ENCODE measurements at regions not wholly inside any gene's neighbourhood (a gene's known extent, or its start where the extent isn't known, plus 50 kb on each side); places are given as distances from the start of the nearest gene placed in this dataset.

- WGBS, 3 donors, result 90 to 94% (median 93%) methylated on average over 7 of the region's 7 CpGs
- no peak for FAIRE-seq
- Histone ChIP-seq H3K27ac (ENCODE audit: low read depth in 1 of 3, low read length in 2 of 3) (no peak overlapping the region), H3K36me3 (ENCODE audit: control insufficient read depth in 3 of 3, insufficient read depth in 2 of 3, low read depth in 1 of 3, low read length in 3 of 3) (no peaks in the 10 kb centered on the region), H3K9me3 (ENCODE audit: control insufficient read depth in 2 of 2, insufficient read depth in 1 of 2, low read depth in 1 of 2, low read length in 1 of 2) (no peaks in the 10 kb centered on the region), H3K4me3 (ENCODE audit: low read depth in 1 of 3, low read length in 3 of 3) (no peak overlapping the region), H3K27me3 (ENCODE audit: control insufficient read depth in 3 of 3, insufficient read depth in 3 of 3, low read length in 3 of 3) (peaks cover 0 to 2% (median 0%) of the 10 kb centered on the region in 3 donors), H3K4me1 (ENCODE audit: control insufficient read depth in 3 of 3, insufficient read depth in 2 of 3, low read depth in 1 of 3, low read length in 2 of 3) (peaks cover 0 to 42% (median 3%) of the 10 kb centered on the region in 3 donors)
- DNase-seq, result no peak
Observed at GRCh38 chr2:239462191-239462515, 61.3 kb upstream of the HDAC4 start.

GRCh38 chr2:239461291-239462190, 60.7 kb upstream of the HDAC4 start:
- Histone ChIP-seq H3K4me1 (ENCODE audit: control insufficient read depth in 3 of 3, insufficient read depth in 2 of 3, low read depth in 1 of 3, low read length in 2 of 3) (peaks cover 0 to 41% (median 3%) of the 10 kb centered on the region in 3 donors), H3K9me3 (ENCODE audit: control insufficient read depth in 2 of 2, insufficient read depth in 1 of 2, low read depth in 1 of 2, low read length in 1 of 2) (no peaks in the 10 kb centered on the region), H3K27ac (ENCODE audit: low read depth in 1 of 3, low read length in 2 of 3) (no peak overlapping the region), H3K4me3 (ENCODE audit: low read depth in 1 of 3, low read length in 3 of 3) (no peak overlapping the region), H3K36me3 (ENCODE audit: control insufficient read depth in 3 of 3, insufficient read depth in 2 of 3, low read depth in 1 of 3, low read length in 3 of 3) (no peaks in the 10 kb centered on the region), H3K27me3 (ENCODE audit: control insufficient read depth in 3 of 3, insufficient read depth in 3 of 3, low read length in 3 of 3) (peaks cover 0 to 2% (median 0%) of the 10 kb centered on the region in 3 donors)
- DNase-seq (peak; percentile 60 to 72), FAIRE-seq (no peak)
- 44 to 70% (median 55%) methylated on average over 19 of the region's 19 CpGs for WGBS, 3 donors

GRCh38 chr2:239460780-239461179, 60.0 kb upstream of the HDAC4 start:
- no peak for FAIRE-seq

GRCh38 chr2:239459606-239460005, 58.8 kb upstream of the HDAC4 start:
- Histone ChIP-seq H3K9me3 (ENCODE audit: control insufficient read depth in 2 of 2, insufficient read depth in 1 of 2, low read depth in 1 of 2, low read length in 1 of 2) (no peaks in the 10 kb centered on the region), H3K27me3 (ENCODE audit: control insufficient read depth in 3 of 3, insufficient read depth in 3 of 3, low read length in 3 of 3) (peaks cover 0 to 2% (median 0%) of the 10 kb centered on the region in 3 donors), H3K27ac (ENCODE audit: low read depth in 1 of 3, low read length in 2 of 3) (no peak overlapping the region), H3K4me3 (ENCODE audit: low read depth in 1 of 3, low read length in 3 of 3) (no peak overlapping the region), H3K4me1 (ENCODE audit: control insufficient read depth in 3 of 3, insufficient read depth in 2 of 3, low read depth in 1 of 3, low read length in 2 of 3) (peaks cover 0 to 23% (median 0%) of the 10 kb centered on the region in 3 donors), H3K36me3 (ENCODE audit: control insufficient read depth in 3 of 3, insufficient read depth in 2 of 3, low read depth in 1 of 3, low read length in 3 of 3) (no peaks in the 10 kb centered on the region)
- WGBS, 3 donors, result 89 to 94% (median 93%) methylated on average over 10 of the region's 10 CpGs
- DNase-seq (no peak), FAIRE-seq (no peak)

More at GRCh38 chr2:239460780-239461179, 60.0 kb upstream of the HDAC4 start:
- H3K4me3 ChIP-seq (ENCODE audit: low read depth in 1 of 3, low read length in 3 of 3), result no peak overlapping the region
- no peaks in the 10 kb centered on the region for H3K36me3 ChIP-seq (ENCODE audit: control insufficient read depth in 3 of 3, insufficient read depth in 2 of 3, low read depth in 1 of 3, low read length in 3 of 3)
- 39 to 53% (median 48%) methylated on average over 5 of the region's 5 CpGs for WGBS, 3 donors
- DNase-seq, result no peak
- peaks cover 0 to 2% (median 0%) of the 10 kb centered on the region in 3 donors for H3K27me3 ChIP-seq (ENCODE audit: control insufficient read depth in 3 of 3, insufficient read depth in 3 of 3, low read length in 3 of 3)
- no peaks in the 10 kb centered on the region for H3K9me3 ChIP-seq (ENCODE audit: control insufficient read depth in 2 of 2, insufficient read depth in 1 of 2, low read depth in 1 of 2, low read length in 1 of 2)
- H3K27ac ChIP-seq (ENCODE audit: low read depth in 1 of 3, low read length in 2 of 3), result no peak overlapping the region
- peaks cover 0 to 34% (median 1%) of the 10 kb centered on the region in 3 donors for H3K4me1 ChIP-seq (ENCODE audit: control insufficient read depth in 3 of 3, insufficient read depth in 2 of 3, low read depth in 1 of 3, low read length in 2 of 3)

GRCh38 chr2:239459056-239459455, 58.2 kb upstream of the HDAC4 start:
- peaks cover 0 to 2% (median 0%) of the 10 kb centered on the region in 3 donors for H3K27me3 ChIP-seq (ENCODE audit: control insufficient read depth in 3 of 3, insufficient read depth in 3 of 3, low read length in 3 of 3)
- DNase-seq, result no peak
- 93% methylated on average over 6 of the region's 6 CpGs for WGBS, 3 donors
- no peak overlapping the region for H3K4me3 ChIP-seq (ENCODE audit: low read depth in 1 of 3, low read length in 3 of 3)
- peaks cover 0 to 20% (median 0%) of the 10 kb centered on the region in 3 donors for H3K4me1 ChIP-seq (ENCODE audit: control insufficient read depth in 3 of 3, insufficient read depth in 2 of 3, low read depth in 1 of 3, low read length in 2 of 3)
- H3K36me3 ChIP-seq (ENCODE audit: control insufficient read depth in 3 of 3, insufficient read depth in 2 of 3, low read depth in 1 of 3, low read length in 3 of 3), result no peaks in the 10 kb centered on the region
- no peak for FAIRE-seq
- H3K9me3 ChIP-seq (ENCODE audit: control insufficient read depth in 2 of 2, insufficient read depth in 1 of 2, low read depth in 1 of 2, low read length in 1 of 2), result no peaks in the 10 kb centered on the region
- no peak overlapping the region for H3K27ac ChIP-seq (ENCODE audit: low read depth in 1 of 3, low read length in 2 of 3)

GRCh38 chr2:239457586-239458445, 57.0 kb upstream of the HDAC4 start:
- WGBS, 3 donors, result 89 to 92% (median 89%) methylated on average over 17 of the region's 17 CpGs

GRCh38 chr2:239456940-239457339, 56.1 kb upstream of the HDAC4 start:
- DNase-seq (no peak), FAIRE-seq (no peak)
- H3K36me3 ChIP-seq (ENCODE audit: control insufficient read depth in 3 of 3, insufficient read depth in 2 of 3, low read depth in 1 of 3, low read length in 3 of 3), result no peaks in the 10 kb centered on the region
- H3K27ac ChIP-seq (ENCODE audit: low read depth in 1 of 3, low read length in 2 of 3), result no peak overlapping the region
- 78 to 83% (median 79%) methylated on average over 5 of the region's 5 CpGs for WGBS, 3 donors
- H3K4me3 ChIP-seq (ENCODE audit: low read depth in 1 of 3, low read length in 3 of 3), result no peak overlapping the region
- H3K4me1 ChIP-seq (ENCODE audit: control insufficient read depth in 3 of 3, insufficient read depth in 2 of 3, low read depth in 1 of 3, low read length in 2 of 3), result peaks cover 0 to 12% (median 0%) of the 10 kb centered on the region in 3 donors
- H3K27me3 ChIP-seq (ENCODE audit: control insufficient read depth in 3 of 3, insufficient read depth in 3 of 3, low read length in 3 of 3), result peaks cover 0 to 2% (median 0%) of the 10 kb centered on the region in 3 donors
- no peaks in the 10 kb centered on the region for H3K9me3 ChIP-seq (ENCODE audit: control insufficient read depth in 2 of 2, insufficient read depth in 1 of 2, low read depth in 1 of 2, low read length in 1 of 2)

More at GRCh38 chr2:239457586-239458445, 57.0 kb upstream of the HDAC4 start:
- DNase-seq, result no peak
- peaks cover 0 to 12% (median 0%) of the 10 kb centered on the region in 3 donors for H3K4me1 ChIP-seq (ENCODE audit: control insufficient read depth in 3 of 3, insufficient read depth in 2 of 3, low read depth in 1 of 3, low read length in 2 of 3)
- H3K36me3 ChIP-seq (ENCODE audit: control insufficient read depth in 3 of 3, insufficient read depth in 2 of 3, low read depth in 1 of 3, low read length in 3 of 3), result no peaks in the 10 kb centered on the region
- no peak overlapping the region for H3K4me3 ChIP-seq (ENCODE audit: low read depth in 1 of 3, low read length in 3 of 3)
- H3K27ac ChIP-seq (ENCODE audit: low read depth in 1 of 3, low read length in 2 of 3), result no peak overlapping the region
- peaks cover 0 to 2% (median 0%) of the 10 kb centered on the region in 3 donors for H3K27me3 ChIP-seq (ENCODE audit: control insufficient read depth in 3 of 3, insufficient read depth in 3 of 3, low read length in 3 of 3)
- H3K9me3 ChIP-seq (ENCODE audit: control insufficient read depth in 2 of 2, insufficient read depth in 1 of 2, low read depth in 1 of 2, low read length in 1 of 2), result no peaks in the 10 kb centered on the region
- no peak for FAIRE-seq

GRCh38 chr2:239455436-239456203, 54.8 kb upstream of the HDAC4 start:
- WGBS, 3 donors, result 85 to 88% (median 87%) methylated on average over 17 of the region's 17 CpGs
- no peaks in the 10 kb centered on the region for H3K36me3 ChIP-seq (ENCODE audit: control insufficient read depth in 3 of 3, insufficient read depth in 2 of 3, low read depth in 1 of 3, low read length in 3 of 3)

More at GRCh38 chr2:239455436-239456203, 54.8 kb upstream of the HDAC4 start:
- Histone ChIP-seq H3K27ac (ENCODE audit: low read depth in 1 of 3, low read length in 2 of 3) (no peak overlapping the region), H3K4me1 (ENCODE audit: control insufficient read depth in 3 of 3, insufficient read depth in 2 of 3, low read depth in 1 of 3, low read length in 2 of 3) (peaks cover 0 to 2% (median 0%) of the 10 kb centered on the region in 3 donors), H3K27me3 (ENCODE audit: control insufficient read depth in 3 of 3, insufficient read depth in 3 of 3, low read length in 3 of 3) (peaks cover 0 to 2% (median 0%) of the 10 kb centered on the region in 3 donors), H3K4me3 (ENCODE audit: low read depth in 1 of 3, low read length in 3 of 3) (no peak overlapping the region), H3K9me3 (ENCODE audit: control insufficient read depth in 2 of 2, insufficient read depth in 1 of 2, low read depth in 1 of 2, low read length in 1 of 2) (no peaks in the 10 kb centered on the region)
- DNase-seq (no peak), FAIRE-seq (no peak)

Measured in small intestine (tissue), 7 donors.